NOMO-1 treated with dmso at 0.1 percent for 144 hours (cell line): ENCODE measurements at regions not wholly inside any gene's neighbourhood (a gene's known extent, or its start where the extent isn't known, plus 50 kb on each side); places are given as distances from the start of the nearest gene placed in this dataset.
"Not testable (repeated sequence)": the region's sequence is repeated elsewhere in the genome, so short reads cannot be mapped to it uniquely, and the experiment has no call there.

Source experiments
- DNase-seq: peaks from one replicate; lab custom pipeline; 2025; ENCODE audit not compliant: unreplicated experiment; lab: John Stamatoyannopoulos, UW

GRCh38 chr22:22946131-22946530 is 58.5 kb downstream of the IGLL5 start:
- DNase-seq = no peak

- no peak for DNase-seq
Measured at GRCh38 chr22:22948651-22949571, 61.3 kb downstream of the IGLL5 start.

DNA sequence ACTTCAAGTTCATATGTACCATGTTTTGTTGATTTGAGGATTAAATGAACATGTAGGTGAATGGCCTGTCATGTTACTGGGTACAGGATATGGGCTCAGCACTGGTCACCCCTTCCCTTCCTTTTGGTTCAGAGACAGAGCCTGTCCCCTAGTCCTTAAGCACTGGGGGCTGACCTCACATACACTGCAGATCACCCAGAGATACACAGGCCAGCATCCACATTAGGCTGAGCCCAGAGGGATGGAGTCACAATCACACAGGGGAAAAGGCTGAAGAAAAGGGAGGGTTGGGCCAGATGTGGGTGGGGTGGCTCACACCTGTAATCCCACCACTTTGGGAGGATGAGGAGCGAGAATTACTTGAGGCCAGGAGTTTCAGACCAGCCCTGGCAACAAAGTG is 62.3 kb downstream of the IGLL5 start:
- no peak for DNase-seq

DNA sequence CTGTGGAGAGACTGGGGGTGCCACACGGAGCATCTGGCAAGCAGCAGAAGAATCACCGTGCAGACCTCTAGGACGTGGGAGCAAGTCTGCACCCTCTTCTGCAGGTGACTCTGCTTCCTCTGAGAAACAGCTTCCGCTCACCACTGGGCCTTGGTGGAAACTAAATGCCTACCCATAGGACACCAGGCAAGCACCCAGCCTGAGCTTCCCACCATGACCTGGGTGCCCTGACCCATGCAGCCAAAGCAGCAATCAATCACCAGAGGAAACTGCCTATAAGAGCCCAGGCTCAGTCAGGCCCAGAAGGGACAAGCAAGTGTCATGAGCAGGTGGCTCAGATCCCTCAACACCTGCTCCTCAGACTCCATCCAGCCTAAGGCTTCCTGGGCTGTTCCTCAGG is 63.4 kb downstream of the IGLL5 start:
- no peak for DNase-seq

DNA sequence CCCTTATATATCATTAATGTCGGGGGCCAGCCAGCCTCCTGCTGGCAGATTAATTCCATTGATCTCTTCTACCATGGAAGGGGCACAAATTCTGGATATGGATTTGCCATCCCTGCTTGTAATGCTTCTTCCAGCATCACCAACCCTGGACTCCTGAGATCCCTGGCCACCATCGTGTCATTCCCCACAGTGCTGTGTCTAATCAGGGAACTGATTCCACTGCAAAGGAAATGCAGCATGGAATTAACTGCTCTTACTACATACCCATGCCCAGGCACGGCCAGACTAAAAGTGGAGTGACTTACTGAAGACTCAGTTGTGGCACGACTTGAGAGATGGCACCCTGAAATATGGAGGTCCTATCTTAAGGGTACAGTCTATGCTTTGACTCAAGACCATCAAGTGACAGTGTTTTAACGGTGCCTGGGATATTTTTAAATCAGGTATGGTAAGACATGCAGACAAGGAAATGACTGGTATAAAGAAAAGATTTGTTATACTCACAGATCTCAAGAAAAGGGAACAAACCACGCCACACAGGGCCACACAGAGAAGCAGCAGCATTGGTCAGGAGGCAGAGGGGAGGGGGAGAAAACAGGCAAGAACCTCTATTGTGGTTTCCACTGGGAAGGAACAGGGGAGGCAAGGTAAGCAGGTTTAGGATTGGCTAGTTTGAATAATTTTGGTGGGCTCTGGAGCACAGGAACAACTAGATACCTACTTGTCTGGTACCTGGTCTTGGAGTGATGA is 65.1 kb downstream of the IGLL5 start:
- DNase-seq = no peak

DNA sequence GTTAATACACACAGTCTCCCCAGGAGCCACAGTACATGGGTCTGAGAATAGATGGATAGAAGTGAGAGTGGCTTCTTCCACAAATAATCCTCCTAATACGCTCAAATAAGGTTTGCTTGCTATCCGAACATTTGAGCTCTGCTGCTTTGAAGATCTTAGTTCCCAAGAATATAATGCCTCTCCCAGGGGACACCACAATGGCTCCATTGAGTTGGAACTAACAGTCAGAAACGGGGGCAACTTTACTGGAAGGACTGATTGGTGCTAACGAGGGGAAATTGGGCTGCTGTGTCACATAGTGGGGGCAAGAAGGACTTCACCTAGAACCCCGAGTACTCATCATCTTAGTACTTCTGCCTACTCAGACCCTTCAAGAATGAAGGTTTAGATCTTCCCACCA is 66.2 kb downstream of the IGLL5 start:
- no peak for DNase-seq

- peak; percentile 57 for DNase-seq
Measured at GRCh38 chr22:22954656-22955055, 67.0 kb downstream of the IGLL5 start.

DNA sequence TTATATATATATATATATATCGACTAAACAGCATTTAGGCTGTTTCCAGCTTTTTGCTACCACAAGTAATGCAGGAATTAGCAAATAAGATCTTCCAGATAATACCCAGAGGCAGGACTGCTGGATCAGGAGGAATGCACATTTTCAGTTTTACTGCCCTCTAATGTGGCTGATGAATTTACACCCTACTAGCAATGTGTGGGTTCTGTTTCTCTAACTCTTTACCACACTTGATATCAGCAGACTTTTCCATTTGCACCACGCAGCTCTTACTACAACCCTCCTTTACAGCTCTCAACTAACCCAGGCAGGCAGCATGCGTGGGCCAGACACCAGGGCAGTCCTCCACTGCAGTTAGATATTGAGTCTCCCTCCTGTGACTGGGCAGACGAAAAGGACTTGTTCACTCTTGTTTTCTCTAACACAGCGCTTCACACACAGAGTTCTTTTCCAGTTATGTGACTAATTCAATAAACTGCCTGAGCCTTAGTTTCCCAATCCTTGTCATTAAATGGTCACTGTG is 67.7 kb downstream of the IGLL5 start:
- no peak for DNase-seq

- DNase-seq = peak; percentile 56
Measured at GRCh38 chr22:22955866-22956535, 68.4 kb downstream of the IGLL5 start.

- DNase-seq = no peak
Measured at GRCh38 chr22:22957090-22957489, 69.5 kb downstream of the IGLL5 start.

DNA sequence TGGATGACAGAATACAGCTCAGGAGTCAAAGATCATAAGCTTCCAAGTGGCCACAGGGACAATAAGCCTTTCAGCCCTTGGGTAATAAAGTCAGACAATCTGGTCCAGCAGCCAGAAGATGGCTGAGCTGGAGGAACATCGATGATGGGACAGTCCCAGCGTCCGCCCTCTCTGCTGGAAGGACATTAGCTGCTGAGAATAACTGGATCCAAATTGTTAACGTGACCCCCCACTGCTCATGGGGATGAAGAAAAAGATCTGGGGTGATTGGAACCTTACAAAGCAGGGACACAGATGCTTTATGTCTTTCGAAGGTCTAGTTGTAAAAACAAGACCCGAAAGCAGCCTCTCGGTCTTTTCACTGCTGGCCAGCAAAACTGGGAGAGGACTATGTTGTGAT is 71.0 kb downstream of the IGLL5 start:
- no peak for DNase-seq

DNA sequence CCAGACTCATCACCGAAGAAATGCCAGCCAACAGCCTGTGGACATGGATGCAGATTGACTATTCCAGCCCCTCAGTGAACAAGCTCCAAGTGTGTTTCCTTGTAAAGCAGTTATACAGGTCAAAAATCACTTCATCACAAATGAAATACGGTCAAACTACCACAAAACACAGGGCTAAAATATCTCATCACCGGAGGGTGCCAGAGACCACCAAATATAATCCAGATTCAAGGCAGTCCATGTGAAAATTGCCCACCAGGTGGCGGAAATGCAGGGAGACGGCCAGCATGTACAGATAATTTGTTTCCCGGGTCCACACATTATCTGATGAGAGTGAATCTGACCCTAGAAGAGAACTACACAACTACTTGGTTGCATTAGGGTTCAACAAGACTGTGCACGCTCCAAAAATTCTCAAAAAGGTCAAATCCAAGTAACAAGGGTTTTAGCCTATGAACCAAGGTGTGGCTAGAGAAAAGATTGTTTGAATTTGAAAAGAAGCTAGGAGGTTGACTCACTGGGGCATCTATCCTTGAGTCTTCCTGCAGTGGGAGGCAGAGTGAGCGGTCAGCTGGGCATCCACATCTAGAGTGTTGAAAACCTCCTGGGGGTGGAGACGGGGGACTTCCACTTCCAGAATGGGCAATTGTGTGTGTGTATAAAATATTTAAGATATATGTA is 71.7 kb downstream of the IGLL5 start:
- peak; percentile 50 for DNase-seq

- DNase-seq = no peak
Measured at GRCh38 chr22:22960307-22960706, 72.7 kb downstream of the IGLL5 start.

GRCh38 chr22:22961574-22961973 is 74.0 kb downstream of the IGLL5 start:
- no peak for DNase-seq

GRCh38 chr22:22968366-22968765 is 80.8 kb downstream of the IGLL5 start:
- no peak for DNase-seq

GRCh38 chr22:22972605-22973004 is 85.0 kb downstream of the IGLL5 start:
- not testable (repeated sequence) for DNase-seq

- DNase-seq = no peak
Measured at GRCh38 chr22:22973336-22973735, 85.7 kb downstream of the IGLL5 start.

DNA sequence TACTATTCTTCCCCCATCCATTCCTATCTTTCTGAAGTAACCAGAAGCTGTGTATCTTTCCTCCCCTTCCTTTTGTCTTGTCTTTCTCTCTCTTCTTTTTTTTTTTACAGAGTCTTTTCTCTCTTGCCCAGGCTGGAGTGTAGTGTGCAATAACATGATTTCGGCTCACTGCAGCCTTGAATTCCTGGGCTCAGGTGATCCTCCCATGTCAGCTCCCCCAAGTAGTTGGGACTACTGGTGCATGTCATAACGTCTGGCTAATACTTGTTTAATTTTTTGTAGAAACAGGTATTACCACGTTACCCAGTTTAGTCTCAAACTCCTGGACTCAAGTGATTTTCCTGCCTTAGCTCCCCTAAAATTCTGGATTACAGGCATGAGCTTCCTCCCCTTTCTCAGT is 86.5 kb downstream of the IGLL5 start:
- DNase-seq = no peak

- DNase-seq = no peak
Measured at GRCh38 chr22:22974795-22975580, 87.4 kb downstream of the IGLL5 start.
